Sigmoid colon (tissue), 6 donors: ENCODE measurements at regions not wholly inside any gene's neighbourhood (a gene's known extent, or its start where the extent isn't known, plus 50 kb on each side); places are given as distances from the start of the nearest gene placed in this dataset.

Experiments
- DNase-seq: peaks from one replicate; pipeline ENCODE4 v3.0.0-alpha.2; 2019
- H3K27ac ChIP-seq, 4 donors: fragments of 200-600 bp; sonication (generic); one replicate each; pipeline ENCODE4 v1.5.1; 2016 to 2019; ENCODE audit warnings: mild to moderate bottlenecking in 1 of 4
- H3K27me3 ChIP-seq, 3 donors: fragments of 200-600 bp; sonication (generic); one replicate each; pipeline ENCODE4 v1.5.1; 2019; ENCODE audit warnings: mild to moderate bottlenecking in 1 of 3
- H3K36me3 ChIP-seq, 4 donors: fragments of 200-600 bp; sonication (generic); one replicate each; pipeline ENCODE4 v1.5.1; 2016 to 2019
- H3K4me1 ChIP-seq, 4 donors: fragments of 200-600 bp; sonication (generic); one replicate each; pipeline ENCODE4 v1.5.1; 2017 to 2019
- H3K4me3 ChIP-seq, 4 donors: fragments of 200-600 bp; sonication (generic); one replicate each; pipeline ENCODE4 v1.5.1; 2017 to 2019; ENCODE audit warnings: mild to moderate bottlenecking in 2 of 4, moderate library complexity in 1 of 4
- H3K9me3 ChIP-seq, 4 donors: fragments of 200-600 bp in 3 of 4; sonication (generic) in 3 of 4; one replicate each; pipeline versions ENCODE4 v1.5.1 to v1.6.1; 2013 to 2019
- EP300 ChIP-seq, 4 donors: sonication (generic); formaldehyde crosslinking; IDR thresholded peaks; one replicate each; pipeline ENCODE4 v1.6.1; 2017; ENCODE audit warnings: antibody characterized with exemption in 4 of 4
- POLR2A ChIP-seq, 2 donors: fragments of 450-650 bp; IDR thresholded peaks; one replicate each; pipeline ENCODE4 v1.6.1; 2016; ENCODE audit warnings: antibody characterized with exemption in 2 of 2, mild to moderate bottlenecking in 2 of 2, moderate library complexity in 2 of 2
- POLR2AphosphoS5 ChIP-seq, 4 donors: sonication (generic); formaldehyde crosslinking; IDR thresholded peaks; one replicate each; pipeline ENCODE4 v1.6.1; 2017; ENCODE audit warnings: antibody characterized with exemption in 4 of 4
- WGBS, 2 donors: extraction: QIAGEN DNeasy Blood & Tissue Kit; methylation state at CpG; one replicate each; pipeline ENCODE4 v1.1.7; 2013; 5-methylcytosine and 5-hydroxymethylcytosine counted together
- intact Hi-C: fragments of 100-400 bp; cut with DNase I; formaldehyde crosslinking; loops from one replicate; pipeline ENCODE4 v1.15.1; 2023
- TF ChIP-seq, protein P1 (sequence below), 4 experiments: fragments of 450-650 bp in 3 of 4; fragments of 200-600 bp in 1 of 4; IDR thresholded peaks; one replicate each; pipeline ENCODE4 v1.5.1; 2016 to 2019; ENCODE audit warnings: antibody characterized with exemption in 4 of 4, mild to moderate bottlenecking in 3 of 4, moderate library complexity in 2 of 4
- donor health status: healthy with polysubstance abuse.
- donor health status: healthy.

DNA sequence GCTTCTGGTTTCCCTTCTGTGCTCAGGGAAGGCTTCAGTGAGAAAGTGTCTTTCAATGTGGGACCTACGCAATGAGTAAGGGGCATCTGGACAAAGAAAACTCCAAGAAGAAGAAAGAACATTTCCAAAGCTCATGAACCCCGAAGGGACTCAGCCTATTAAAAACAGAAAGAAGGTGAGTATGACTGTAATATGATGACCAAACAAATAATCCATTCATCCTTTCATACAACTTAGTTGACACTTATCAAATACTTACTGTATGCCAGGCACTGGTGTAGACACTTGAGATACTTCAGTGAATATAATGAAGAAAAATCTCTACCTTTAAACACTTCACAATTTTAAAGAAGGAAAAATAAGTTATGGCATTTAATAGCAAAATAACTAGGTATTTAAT is 1054.2 kb upstream of the FOXG1 start:
- Histone ChIP-seq H3K27ac (no peak overlapping the region), H3K4me3 (no peak overlapping the region), H3K9me3 (no peaks in the 10 kb centered on the region), H3K4me1 (no peaks in the 10 kb centered on the region), H3K36me3 (no peaks in the 10 kb centered on the region), H3K27me3 (no peaks in the 10 kb centered on the region)
- TF ChIP-seq POLR2AphosphoS5 (IDR thresholded peaks at IDR 0.05) = no peak
- TF ChIP-seq, protein P1, sequence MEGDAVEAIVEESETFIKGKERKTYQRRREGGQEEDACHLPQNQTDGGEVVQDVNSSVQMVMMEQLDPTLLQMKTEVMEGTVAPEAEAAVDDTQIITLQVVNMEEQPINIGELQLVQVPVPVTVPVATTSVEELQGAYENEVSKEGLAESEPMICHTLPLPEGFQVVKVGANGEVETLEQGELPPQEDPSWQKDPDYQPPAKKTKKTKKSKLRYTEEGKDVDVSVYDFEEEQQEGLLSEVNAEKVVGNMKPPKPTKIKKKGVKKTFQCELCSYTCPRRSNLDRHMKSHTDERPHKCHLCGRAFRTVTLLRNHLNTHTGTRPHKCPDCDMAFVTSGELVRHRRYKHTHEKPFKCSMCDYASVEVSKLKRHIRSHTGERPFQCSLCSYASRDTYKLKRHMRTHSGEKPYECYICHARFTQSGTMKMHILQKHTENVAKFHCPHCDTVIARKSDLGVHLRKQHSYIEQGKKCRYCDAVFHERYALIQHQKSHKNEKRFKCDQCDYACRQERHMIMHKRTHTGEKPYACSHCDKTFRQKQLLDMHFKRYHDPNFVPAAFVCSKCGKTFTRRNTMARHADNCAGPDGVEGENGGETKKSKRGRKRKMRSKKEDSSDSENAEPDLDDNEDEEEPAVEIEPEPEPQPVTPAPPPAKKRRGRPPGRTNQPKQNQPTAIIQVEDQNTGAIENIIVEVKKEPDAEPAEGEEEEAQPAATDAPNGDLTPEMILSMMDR (IDR thresholded peaks at IDR 0.05) = no peak
- no peak for TF ChIP-seq EP300 (IDR thresholded peaks at IDR 0.05)
- no peak for TF ChIP-seq POLR2A (IDR thresholded peaks at IDR 0.05)
- intact Hi-C loops = no loop called here
- WGBS, 2 donors = 85 to 92% methylated on average over 2 of the region's 2 CpGs
- no peak for DNase-seq

DNA sequence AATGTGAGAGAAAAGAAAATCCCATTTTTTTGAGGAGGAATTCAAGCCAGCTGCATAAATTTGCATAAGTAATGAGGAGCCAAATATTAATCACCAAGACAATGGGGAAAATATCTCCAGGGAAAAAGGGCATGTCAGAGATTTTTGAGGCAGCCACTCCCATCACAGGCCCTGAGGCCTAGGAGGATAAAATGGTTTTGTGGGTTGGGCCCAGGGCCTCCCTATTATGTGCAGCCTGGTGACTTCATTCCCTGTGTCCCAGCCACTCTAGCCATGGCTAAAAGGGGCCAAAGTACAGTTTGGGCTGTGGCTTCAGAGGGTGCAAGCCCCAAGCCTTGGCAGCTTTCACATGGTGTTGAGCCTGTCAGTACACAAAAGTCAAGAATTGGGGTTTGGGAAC is 1051.0 kb upstream of the FOXG1 start:
- Histone ChIP-seq H3K27ac (no peak overlapping the region), H3K9me3 (no peaks in the 10 kb centered on the region), H3K27me3 (no peaks in the 10 kb centered on the region), H3K36me3 (no peaks in the 10 kb centered on the region), H3K4me1 (no peaks in the 10 kb centered on the region), H3K4me3 (no peak overlapping the region)
- intact Hi-C loops = no loop called here
- no peak for DNase-seq
- TF ChIP-seq POLR2AphosphoS5 (IDR thresholded peaks at IDR 0.05) = no peak
- TF ChIP-seq, protein P1 (IDR thresholded peaks at IDR 0.05) = no peak
- no peak for TF ChIP-seq EP300 (IDR thresholded peaks at IDR 0.05)
- no peak for TF ChIP-seq POLR2A (IDR thresholded peaks at IDR 0.05)

DNA sequence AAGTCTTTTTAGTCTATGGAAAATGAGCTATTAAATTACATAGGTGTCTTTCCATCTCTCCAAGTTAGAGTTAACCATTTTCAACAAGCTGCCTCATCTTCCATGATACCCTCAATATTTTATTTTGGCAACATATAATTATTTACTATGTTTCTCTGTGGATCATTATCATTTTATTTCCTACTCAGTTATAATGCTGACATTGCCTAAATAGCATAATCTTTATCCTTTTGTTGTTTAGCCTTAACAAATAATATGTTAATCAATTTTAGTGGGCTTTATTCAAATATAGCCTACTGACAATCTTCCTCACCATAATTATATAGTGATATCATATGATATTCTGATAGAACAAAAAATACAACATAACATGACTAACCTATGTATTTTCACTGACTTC is 1044.8 kb upstream of the FOXG1 start:
- TF ChIP-seq, protein P1 (IDR thresholded peaks at IDR 0.05) = no peak
- TF ChIP-seq POLR2A (IDR thresholded peaks at IDR 0.05) (no peak), POLR2AphosphoS5 (IDR thresholded peaks at IDR 0.05) (no peak), EP300 (IDR thresholded peaks at IDR 0.05) (no peak)
- intact Hi-C loops = no loop called here

DNA sequence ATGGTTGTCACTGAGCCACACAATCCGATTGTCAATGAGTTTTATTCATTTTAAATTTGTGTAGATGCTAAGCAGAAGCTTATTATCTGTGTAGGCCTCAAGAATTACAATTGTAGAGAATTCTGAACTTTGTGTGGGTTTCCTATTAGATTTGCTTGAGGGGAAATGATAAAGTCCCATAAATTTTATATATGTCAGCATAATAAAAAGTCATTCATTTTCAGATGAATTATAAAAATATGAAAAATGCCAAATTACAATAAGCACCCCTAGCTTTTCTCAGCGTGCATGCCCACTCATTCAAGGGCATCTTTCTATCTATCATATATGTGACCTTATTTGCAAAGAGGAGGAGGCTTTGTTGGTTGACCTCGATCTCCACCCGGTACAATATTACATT is 1041.1 kb upstream of the FOXG1 start:
- WGBS, 2 donors = 39 to 70% methylated on average over 4 of the region's 4 CpGs
- no peak for DNase-seq
- Histone ChIP-seq H3K27me3 (no peaks in the 10 kb centered on the region), H3K27ac (no peak overlapping the region), H3K36me3 (no peaks in the 10 kb centered on the region), H3K9me3 (no peaks in the 10 kb centered on the region), H3K4me1 (no peaks in the 10 kb centered on the region), H3K4me3 (no peak overlapping the region)
- no peak for TF ChIP-seq POLR2A (IDR thresholded peaks at IDR 0.05)
- TF ChIP-seq, protein P1 (IDR thresholded peaks at IDR 0.05) = no peak
- no peak for TF ChIP-seq POLR2AphosphoS5 (IDR thresholded peaks at IDR 0.05)
- TF ChIP-seq EP300 (IDR thresholded peaks at IDR 0.05) = no peak
- intact Hi-C loops = no loop called here

More for the DNA sequence above, 1044.8 kb upstream of the FOXG1 start:
- Histone ChIP-seq H3K27me3 (no peaks in the 10 kb centered on the region), H3K4me3 (no peak overlapping the region), H3K9me3 (no peaks in the 10 kb centered on the region), H3K36me3 (no peaks in the 10 kb centered on the region), H3K27ac (no peak overlapping the region), H3K4me1 (no peaks in the 10 kb centered on the region)
- DNase-seq = no peak

DNA sequence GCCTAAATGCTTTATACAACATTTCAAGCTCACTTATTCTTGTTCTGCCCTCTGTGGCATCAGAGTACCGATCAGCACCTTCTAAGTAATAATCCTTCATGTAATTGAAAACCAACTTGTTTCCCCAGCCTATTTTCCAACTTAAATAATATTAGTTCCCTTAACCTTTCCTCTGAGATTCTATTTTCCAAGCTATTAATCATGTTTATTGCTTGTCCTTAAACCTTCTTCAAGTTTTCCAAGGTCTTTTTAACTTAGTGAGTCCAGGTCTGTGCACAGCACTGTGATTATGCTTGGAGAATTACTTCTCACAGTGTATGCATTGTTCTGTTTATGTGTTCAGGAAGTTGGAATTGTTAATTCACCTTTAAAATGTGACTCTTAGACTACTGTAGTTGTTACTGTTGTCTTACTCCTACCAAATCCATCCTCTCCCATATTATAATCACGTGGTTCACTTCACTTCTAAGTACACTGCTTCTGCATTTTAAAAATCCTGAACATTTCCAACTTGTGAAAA is 1039.3 kb upstream of the FOXG1 start:
- no peak for DNase-seq
- Histone ChIP-seq H3K4me1 (no peaks in the 10 kb centered on the region), H3K36me3 (no peaks in the 10 kb centered on the region), H3K27ac (no peak overlapping the region), H3K4me3 (no peak overlapping the region), H3K27me3 (no peaks in the 10 kb centered on the region), H3K9me3 (no peaks in the 10 kb centered on the region)
- intact Hi-C loops = no loop called here
- WGBS, 2 donors = 11 to 49% methylated on average over 2 of the region's 2 CpGs
- TF ChIP-seq POLR2AphosphoS5 (IDR thresholded peaks at IDR 0.05) = no peak
- TF ChIP-seq, protein P1 (IDR thresholded peaks at IDR 0.05) = no peak
- TF ChIP-seq EP300 (IDR thresholded peaks at IDR 0.05) = no peak
- TF ChIP-seq POLR2A (IDR thresholded peaks at IDR 0.05) = no peak
